ENCODE measurements at regions not wholly inside any gene's neighbourhood (a gene's known extent, or its start where the extent isn't known, plus 50 kb on each side); places are given as distances from the start of the nearest gene placed in this dataset.
"Not testable (repeated sequence)": the region's sequence is repeated elsewhere in the genome, so short reads cannot be mapped to it uniquely, and the experiment has no call there.

DNA sequence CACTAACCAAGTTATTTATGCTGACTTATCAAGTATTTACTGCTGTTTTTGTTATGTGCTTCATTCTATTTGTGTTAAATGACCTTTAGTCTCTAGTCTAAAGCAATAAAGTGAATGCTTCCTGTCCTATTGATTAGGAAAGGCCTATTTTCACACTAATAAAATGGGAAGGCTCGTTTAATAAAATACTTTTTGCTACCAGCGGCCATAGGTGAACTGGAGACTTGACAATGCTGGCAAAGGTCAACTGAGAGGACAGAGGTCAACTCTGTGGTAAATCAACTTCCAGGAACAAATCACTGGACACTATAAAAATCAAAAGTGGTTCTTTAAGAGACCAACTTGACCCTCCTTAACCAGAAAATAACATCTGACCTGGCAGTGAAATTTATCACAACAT, 634.3 kb downstream of the ISL1 start:
- H3K27ac ChIP-seq: no peak overlapping the region
- no peak overlapping the region for H3K4me3 ChIP-seq
- H3K36me3 ChIP-seq: no peaks in the 10 kb centered on the region
- DNase-seq (ENCODE audit: extremely low spot score in 2 of 2): no peak
- TF ChIP-seq CTCF (IDR thresholded peaks at IDR 0.05): no peak
- TF ChIP-seq POLR2A (IDR thresholded peaks at IDR 0.05): no peak
- no peak for TF ChIP-seq POLR2AphosphoS5 (IDR thresholded peaks at IDR 0.05; ENCODE audit: insufficient read depth in 1 of 2, low read depth in 1 of 2)
- intact Hi-C loops (cut with DNase I): no loop called here
- H3K4me1 ChIP-seq: no peaks in the 10 kb centered on the region
- H3K27me3 ChIP-seq: no peaks in the 10 kb centered on the region
- no peaks in the 10 kb centered on the region for H3K9me3 ChIP-seq

- no peak for DNase-seq (ENCODE audit: extremely low spot score in 2 of 2)
- no peak overlapping the region for H3K27ac ChIP-seq
- no peak overlapping the region for H3K4me3 ChIP-seq
- intact Hi-C loops (cut with DNase I): no loop called here
- no peaks in the 10 kb centered on the region for H3K9me3 ChIP-seq
- H3K27me3 ChIP-seq: no peaks in the 10 kb centered on the region
- H3K4me1 ChIP-seq: no peaks in the 10 kb centered on the region
- H3K36me3 ChIP-seq: no peaks in the 10 kb centered on the region
- TF ChIP-seq CTCF (IDR thresholded peaks at IDR 0.05) (no peak), POLR2AphosphoS5 (IDR thresholded peaks at IDR 0.05; ENCODE audit: insufficient read depth in 1 of 2, low read depth in 1 of 2) (no peak), POLR2A (IDR thresholded peaks at IDR 0.05) (no peak)
Measured at GRCh38 chr5:52024359-52024758, 641.1 kb downstream of the ISL1 start.

GRCh38 chr5:52029836-52030235, 646.6 kb downstream of the ISL1 start:
- H3K27ac ChIP-seq; H3K27me3 ChIP-seq; DNase-seq (ENCODE audit: extremely low spot score in 2 of 2); intact Hi-C loops (cut with DNase I); H3K4me3 ChIP-seq; H3K36me3 ChIP-seq; H3K4me1 ChIP-seq; H3K9me3 ChIP-seq: not testable (repeated sequence)

DNA sequence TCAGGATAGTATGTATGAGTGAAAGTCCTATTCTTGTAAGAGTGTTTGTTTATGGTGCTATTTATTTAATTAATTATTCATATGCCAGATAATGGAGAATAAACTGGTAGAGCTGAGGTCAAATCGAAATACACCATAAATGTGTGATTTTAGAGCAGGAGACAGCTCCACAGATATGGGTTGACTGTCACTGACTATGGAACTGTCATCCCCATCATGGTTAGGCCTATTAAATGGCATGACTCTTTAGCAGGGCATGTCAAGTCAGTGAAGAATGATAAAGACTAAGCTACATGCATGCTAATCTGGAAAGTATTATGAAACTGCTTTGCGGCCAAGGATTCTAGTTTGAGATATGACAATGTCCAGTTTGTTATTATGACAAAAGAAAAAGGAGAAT, 658.6 kb downstream of the ISL1 start:
- intact Hi-C loops (cut with DNase I): no loop called here
- no peak for TF ChIP-seq CTCF (IDR thresholded peaks at IDR 0.05)
- TF ChIP-seq POLR2AphosphoS5 (IDR thresholded peaks at IDR 0.05; ENCODE audit: insufficient read depth in 1 of 2, low read depth in 1 of 2): no peak
- TF ChIP-seq POLR2A (IDR thresholded peaks at IDR 0.05): no peak
- no peak overlapping the region for H3K27ac ChIP-seq
- H3K27me3 ChIP-seq: no peaks in the 10 kb centered on the region
- H3K4me3 ChIP-seq: no peak overlapping the region
- no peaks in the 10 kb centered on the region for H3K4me1 ChIP-seq
- H3K9me3 ChIP-seq: no peaks in the 10 kb centered on the region
- H3K36me3 ChIP-seq: no peaks in the 10 kb centered on the region
- DNase-seq (ENCODE audit: extremely low spot score in 2 of 2): no peak

- TF ChIP-seq POLR2AphosphoS5 (IDR thresholded peaks at IDR 0.05; ENCODE audit: insufficient read depth in 1 of 2, low read depth in 1 of 2): no peak
- TF ChIP-seq POLR2A (IDR thresholded peaks at IDR 0.05): no peak
- TF ChIP-seq CTCF (IDR thresholded peaks at IDR 0.05): no peak
- no peak for DNase-seq (ENCODE audit: extremely low spot score in 2 of 2)
- intact Hi-C loops (cut with DNase I): no loop called here
- H3K36me3 ChIP-seq: no peaks in the 10 kb centered on the region
- H3K27ac ChIP-seq: no peak overlapping the region
- no peak overlapping the region for H3K4me3 ChIP-seq
- no peaks in the 10 kb centered on the region for H3K27me3 ChIP-seq
- H3K4me1 ChIP-seq: no peaks in the 10 kb centered on the region
- H3K9me3 ChIP-seq: no peaks in the 10 kb centered on the region
Measured at GRCh38 chr5:52043137-52043536, 659.9 kb downstream of the ISL1 start.

DNA sequence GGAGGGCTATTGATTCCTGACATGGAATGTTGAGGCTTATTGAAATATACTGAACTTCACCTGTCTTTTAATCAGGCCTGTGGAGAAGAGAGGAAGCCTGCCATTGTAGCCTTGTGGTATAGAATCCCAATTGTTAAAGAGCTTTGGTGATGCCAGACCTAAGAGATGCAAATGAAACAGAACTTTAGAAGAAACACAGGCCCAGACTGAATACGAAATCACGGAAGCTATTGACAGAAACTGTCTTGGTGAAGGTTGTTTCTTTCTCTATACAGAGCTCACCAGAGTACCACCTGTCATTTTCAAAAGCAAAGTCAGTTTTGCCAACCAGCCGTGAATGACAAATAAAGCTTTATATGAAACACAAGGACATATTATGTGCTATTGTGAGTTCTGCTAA, 660.3 kb downstream of the ISL1 start:
- intact Hi-C loops (cut with DNase I): no loop called here
- H3K9me3 ChIP-seq: no peaks in the 10 kb centered on the region
- no peak overlapping the region for H3K4me3 ChIP-seq
- TF ChIP-seq POLR2A (IDR thresholded peaks at IDR 0.05) (no peak), CTCF (IDR thresholded peaks at IDR 0.05) (no peak), POLR2AphosphoS5 (IDR thresholded peaks at IDR 0.05; ENCODE audit: insufficient read depth in 1 of 2, low read depth in 1 of 2) (no peak)
- no peaks in the 10 kb centered on the region for H3K36me3 ChIP-seq
- H3K27me3 ChIP-seq: no peaks in the 10 kb centered on the region
- no peaks in the 10 kb centered on the region for H3K4me1 ChIP-seq
- no peak overlapping the region for H3K27ac ChIP-seq
- DNase-seq (ENCODE audit: extremely low spot score in 2 of 2): no peak

Data from vagina (tissue), 2 donors.